Caki2 (cell line): ENCODE measurements at regions not wholly inside any gene's neighbourhood (a gene's known extent, or its start where the extent isn't known, plus 50 kb on each side); places are given as distances from the start of the nearest gene placed in this dataset.
"Not testable (repeated sequence)": the region's sequence is repeated elsewhere in the genome, so short reads cannot be mapped to it uniquely, and the experiment has no call there.

Experiments
- DNase-seq: peaks from one replicate; pipeline ENCODE4 v3.0.0-alpha.2; 2015; ENCODE audit warnings: low read depth
- in situ Hi-C: cut with HindIII; loops from 2 replicates; pipeline ENCODE4 v1.10.0; 2016; ENCODE audit warnings: low sequenced_read_pairs, low pct_unique_long_range_greater_than_20kb, mixed read lengths

DNA sequence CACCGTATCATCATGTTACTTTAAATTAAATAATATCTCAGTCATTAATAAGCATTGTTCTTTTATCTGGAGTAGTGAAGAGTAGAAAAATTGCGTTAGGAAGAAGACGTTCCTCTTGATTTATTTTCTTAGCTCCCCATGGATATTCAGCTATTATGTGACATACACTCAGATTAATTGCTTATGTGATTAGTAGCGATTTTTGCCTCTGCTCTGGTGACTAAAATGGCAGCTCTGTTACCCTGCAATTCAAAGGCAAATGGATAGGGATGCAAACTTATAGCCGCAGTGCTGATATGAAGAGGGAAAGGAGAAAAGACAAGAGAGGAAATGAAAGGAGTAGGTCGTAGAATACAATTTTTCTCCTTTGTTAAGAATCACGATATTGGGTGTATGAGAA, 188.4 kb upstream of the MALRD1 start:
- in situ Hi-C loops: no loop called here
- DNase-seq: no peak

DNA sequence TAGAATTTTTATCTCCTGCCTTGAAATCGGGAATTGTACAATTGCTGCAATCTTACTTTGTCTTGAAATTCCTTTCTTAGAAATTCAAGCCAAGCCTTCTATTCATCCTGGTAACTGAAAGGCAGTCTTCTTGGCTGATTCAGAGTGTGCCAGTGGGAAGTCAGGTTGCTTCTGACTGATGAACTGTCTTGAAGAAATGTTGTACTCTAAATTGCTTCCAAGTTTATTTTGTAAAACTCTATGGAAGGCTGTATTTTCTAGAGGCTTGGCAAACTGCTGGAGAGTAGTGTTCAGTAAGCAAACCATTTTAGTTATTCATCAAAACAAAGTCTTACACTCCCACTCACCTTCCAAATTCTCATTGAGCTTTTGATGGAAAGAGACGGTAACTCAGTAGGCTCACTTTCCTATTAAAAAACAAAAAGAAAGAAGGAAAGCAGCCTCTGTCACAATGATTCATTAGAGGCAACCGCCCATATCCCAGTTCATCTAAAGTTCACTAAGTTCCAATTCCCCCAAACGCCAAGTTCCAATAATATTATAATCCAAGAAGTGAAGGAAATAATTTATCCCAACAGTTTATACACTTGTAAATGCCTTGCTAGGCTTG, 187.9 kb upstream of the MALRD1 start:
- in situ Hi-C loops: no loop called here
- DNase-seq: no peak

DNA sequence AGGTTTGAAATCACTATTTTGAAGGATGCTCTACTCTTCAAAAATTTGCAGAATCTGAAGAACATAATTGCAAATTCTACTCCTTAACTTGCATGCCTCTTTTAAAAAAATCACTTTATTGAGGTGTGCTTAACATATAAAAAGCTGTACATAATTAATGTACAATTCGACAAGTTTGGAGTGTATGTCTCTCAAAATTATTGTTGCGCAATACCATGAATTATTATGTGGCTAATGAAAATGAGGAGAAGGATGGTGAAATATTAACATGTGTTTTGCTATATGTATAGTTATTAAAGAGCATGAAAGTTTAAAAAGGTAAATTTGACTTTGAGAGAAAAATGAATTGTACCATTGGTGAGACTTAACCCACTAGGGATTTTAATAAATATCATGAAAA, 187.2 kb upstream of the MALRD1 start:
- no peak for DNase-seq
- in situ Hi-C loops: no loop called here

DNA sequence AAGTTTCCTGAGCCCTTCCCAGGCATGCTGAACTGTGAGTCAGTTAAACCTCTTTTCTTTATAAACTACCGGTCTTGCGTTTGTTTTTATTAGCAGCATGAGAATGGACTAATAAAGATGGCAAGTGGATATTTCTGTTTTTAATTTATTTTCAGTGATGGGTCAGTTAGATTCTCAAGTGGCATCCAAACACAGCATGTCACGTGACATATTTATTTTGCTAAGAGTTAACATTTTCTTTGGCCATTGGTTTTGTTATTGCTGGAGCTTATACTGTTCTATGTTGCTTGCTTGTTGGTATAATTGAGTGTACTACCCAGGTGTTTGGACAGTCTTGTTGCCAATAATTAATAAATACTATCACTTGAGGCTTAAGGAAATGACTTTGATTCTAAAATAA, 181.7 kb upstream of the MALRD1 start:
- no peak for DNase-seq
- in situ Hi-C loops: no loop called here

DNA sequence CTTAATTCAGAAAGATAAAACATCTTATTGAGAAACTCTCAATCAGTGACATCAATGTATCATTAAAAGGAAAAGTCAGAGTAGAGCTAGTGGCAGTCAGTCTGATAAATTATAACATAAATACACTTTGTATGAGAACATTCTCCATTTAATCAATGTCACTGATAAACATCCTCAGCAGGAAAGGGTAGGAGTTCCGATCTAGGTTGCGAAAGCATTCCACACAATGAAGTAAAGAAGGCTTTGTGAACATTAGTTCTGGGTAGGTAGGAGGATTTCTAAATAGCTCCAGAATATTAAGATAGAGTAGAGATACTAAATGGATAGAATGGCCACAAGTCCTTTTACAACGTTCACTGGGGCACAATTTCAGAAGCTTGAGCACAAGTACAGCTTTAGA, 179.7 kb upstream of the MALRD1 start:
- in situ Hi-C loops: no loop called here
- no peak for DNase-seq

DNA sequence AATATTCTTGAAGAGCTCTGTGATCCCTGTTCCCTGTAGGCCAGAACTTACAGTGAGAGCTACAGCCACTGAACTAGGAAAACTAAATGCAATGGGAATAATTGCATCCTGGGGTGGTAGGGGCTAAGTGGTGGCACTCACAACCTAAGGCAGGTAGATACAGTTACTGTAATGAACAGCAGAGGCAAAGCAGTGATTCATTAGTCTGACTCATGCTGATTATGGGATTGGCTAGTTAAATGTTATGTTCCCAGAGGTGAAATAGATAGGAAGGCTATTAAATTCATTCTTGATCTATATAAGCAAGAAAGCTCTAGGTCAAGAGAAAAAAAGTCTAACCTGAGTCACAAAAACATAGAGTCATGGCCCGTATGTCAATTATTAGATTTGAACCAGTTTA, 173.1 kb upstream of the MALRD1 start:
- DNase-seq: no peak
- in situ Hi-C loops: no loop called here

DNA sequence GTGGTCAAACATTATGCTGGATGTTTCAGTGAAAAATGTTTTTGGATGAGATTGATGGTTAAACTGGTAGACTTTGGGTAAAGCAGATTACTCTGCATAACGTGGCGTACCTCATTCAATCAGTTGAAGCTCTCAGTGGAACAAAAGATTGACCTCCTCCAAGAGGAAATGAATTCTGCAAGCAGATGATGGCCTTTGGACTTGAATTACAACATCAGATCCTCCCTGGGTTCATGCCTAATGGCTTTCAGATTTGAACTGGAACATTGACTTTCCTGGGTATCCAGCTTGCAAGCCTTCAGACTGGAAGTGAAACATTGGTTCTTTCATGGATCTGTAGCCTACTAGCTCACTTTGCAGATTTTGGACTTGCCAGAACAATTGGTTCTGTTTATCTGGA, 169.3 kb upstream of the MALRD1 start:
- DNase-seq: no peak
- in situ Hi-C loops: no loop called here

DNA sequence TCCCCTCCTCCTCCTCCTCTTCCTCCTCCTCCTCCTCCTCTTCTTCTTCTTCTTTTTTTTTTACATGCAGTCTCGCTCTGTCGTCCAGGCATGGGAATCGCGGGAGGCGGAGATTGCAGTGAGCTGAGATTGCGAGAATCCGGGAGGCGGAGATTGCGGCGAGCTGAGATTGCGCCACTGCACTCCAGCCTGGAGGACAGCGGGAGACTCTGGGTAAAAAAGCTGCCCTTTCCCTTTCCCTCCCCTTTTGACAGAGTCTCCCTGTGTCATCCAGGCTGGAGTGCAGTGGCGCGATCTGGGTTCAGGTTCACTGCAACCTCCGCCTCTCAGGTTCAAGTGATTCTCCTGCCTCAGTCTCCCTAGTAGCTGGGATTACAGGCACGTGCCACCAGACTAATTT, 168.1 kb upstream of the MALRD1 start:
- in situ Hi-C loops: no loop called here
- DNase-seq: no peak

DNA sequence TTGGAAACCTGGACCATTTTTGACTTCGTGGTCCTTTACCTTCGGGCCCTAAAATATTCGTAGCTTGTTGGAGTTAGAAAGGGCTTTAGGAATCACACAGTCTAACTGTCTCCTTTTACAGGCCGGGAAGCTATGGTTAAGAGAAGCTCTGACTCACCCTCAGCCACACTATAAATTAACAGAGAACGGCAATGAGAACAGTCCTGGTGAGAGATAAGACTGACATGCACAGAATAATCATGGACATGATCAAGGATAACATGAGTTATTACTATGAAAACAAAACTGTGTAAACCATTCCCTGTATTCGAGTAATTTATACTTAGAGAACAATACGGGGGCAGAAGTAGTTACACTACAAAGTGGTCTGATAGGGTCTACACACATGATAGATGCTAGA, 162.5 kb upstream of the MALRD1 start:
- in situ Hi-C loops: no loop called here
- peak; percentile 7 for DNase-seq

DNA sequence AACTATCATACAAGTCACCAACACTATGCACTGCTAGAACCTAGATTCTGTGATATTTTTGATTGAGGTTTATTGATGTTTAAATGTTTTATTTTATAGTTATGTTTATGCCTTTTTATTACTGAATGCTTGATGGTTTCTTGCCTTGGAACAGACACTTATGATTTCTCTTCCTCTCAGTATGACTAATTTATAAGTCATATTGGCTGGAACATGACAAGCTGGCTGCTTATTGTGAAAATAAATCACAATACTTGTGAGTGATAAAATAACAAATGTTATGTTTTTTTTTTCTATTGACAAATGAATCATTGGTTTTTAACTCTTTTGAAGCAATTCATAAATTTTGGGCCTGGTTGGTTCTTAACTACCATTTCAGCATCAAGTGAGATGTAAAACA, 142.0 kb upstream of the MALRD1 start:
- no peak for DNase-seq
- in situ Hi-C loops: no loop called here

DNA sequence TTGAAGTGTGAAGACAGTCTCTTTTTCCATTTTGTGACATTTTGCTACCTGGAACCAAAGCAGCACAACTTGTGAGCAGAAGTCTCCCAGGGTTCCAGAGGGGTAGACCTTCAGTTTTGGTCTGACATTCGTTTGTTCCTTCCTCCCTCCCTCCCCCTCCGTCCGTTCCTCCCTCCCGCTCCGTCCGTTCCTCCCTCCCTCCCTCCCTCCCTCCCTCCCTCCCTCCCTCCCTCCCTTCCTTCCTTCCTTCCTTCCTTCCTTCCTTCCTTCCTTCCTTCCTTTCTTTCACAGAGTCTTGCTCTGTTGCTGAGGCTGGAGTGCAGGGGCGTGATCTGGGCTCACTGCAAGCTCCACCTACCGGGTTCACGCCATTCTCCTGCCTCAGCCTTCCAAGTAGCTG, 131.2 kb upstream of the MALRD1 start:
- DNase-seq, in situ Hi-C loops: not testable (repeated sequence)

DNA sequence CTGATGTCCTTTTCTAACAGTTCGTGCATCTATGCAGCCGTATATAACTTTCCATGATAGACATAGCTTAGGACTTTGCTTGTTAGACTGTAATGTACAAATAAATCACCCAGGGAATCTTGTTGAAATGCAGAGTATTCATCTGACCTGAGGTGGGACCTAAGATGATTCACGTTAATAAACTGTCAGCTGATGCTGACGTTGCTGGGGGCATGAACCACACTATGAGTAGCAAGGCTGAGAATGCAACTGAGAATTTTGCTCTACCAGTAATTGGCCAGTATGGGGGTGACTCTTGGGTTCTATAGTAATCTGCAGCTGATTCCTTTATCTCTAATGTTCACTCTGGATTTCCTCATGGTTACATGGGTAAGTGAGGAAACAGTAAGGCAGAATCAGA, 130.1 kb upstream of the MALRD1 start:
- peak; percentile 57 for DNase-seq
- in situ Hi-C loops: no loop called here

DNA sequence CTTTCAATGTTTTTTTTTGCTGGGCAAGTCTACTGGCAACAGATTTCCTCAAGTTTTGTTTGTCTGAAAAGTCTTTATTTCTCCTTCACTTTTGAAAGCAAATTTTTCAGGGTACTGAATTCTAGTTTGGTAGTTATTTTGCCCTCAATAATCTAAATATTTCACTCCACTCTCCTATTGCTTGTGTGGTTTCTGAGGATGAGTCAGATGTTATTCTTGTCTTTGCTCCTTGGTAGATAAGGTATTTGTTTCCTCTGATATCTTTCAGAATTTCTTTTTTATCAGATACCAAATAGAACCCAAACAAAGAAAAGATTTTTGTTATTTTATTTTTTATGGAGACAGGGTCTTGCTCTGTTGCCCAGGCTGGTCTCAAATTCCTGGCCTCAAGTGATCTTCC, 99.2 kb upstream of the MALRD1 start:
- in situ Hi-C loops: no loop called here
- DNase-seq: no peak

DNA sequence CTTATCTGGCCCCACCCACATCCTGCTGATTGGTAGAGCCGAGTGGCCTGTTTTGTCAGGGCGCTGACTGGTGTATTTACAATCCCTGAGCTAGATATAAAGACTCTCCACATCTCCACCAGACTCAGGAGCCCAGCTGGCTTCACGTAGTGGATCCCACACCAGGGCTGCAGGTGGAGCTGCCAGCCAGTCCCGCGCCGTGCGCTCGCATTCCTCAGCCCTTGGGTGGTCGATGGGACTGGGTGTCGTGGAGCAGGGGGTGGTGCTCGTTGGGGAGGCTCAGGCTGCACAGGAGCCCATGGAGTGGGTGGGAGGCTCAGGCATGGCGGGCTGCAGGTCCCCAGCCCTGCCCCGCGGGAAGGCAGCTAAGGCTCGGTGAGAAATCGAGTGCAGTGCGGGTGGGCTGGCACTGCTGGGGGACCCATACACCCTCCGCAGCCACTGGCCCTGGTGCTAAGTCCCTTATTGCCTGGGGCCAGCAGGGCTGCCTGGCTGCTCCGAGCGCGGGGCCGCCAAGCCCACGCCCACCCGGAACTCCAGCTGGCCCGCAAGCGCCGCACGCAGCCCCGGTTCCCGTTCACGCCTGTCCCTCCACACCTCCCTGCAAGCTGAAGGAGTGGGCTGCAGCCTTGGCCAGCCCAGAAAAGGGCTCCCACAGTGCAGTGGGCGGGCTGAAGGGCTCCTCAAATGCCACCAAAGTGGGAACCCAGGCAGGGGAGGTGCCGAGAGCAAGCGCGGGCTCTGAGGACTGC, 97.4 kb upstream of the MALRD1 start:
- DNase-seq: not testable (repeated sequence)

DNA sequence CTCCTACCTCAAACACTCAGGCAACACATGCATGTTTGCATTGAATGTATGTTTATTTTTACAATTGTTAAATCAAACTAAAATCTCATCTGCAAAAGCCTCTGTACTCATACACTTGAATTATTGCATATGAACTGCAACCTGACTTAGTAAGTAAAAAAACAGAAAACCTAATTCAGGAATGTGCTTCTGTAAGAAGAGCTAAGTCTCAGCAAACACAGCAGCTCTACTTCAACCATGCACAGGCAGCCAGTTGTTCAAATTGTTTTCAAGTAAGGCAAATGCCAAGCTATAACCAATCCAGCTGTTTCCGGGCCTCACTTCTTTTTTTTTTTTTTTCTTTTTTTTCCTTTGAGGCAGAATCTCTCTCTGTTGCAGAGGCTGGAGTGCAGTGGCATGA, 93.5 kb upstream of the MALRD1 start:
- in situ Hi-C loops: no loop called here
- DNase-seq: no peak

More for the DNA sequence above, 97.4 kb upstream of the MALRD1 start:
- in situ Hi-C loops: not testable (repeated sequence)

DNA sequence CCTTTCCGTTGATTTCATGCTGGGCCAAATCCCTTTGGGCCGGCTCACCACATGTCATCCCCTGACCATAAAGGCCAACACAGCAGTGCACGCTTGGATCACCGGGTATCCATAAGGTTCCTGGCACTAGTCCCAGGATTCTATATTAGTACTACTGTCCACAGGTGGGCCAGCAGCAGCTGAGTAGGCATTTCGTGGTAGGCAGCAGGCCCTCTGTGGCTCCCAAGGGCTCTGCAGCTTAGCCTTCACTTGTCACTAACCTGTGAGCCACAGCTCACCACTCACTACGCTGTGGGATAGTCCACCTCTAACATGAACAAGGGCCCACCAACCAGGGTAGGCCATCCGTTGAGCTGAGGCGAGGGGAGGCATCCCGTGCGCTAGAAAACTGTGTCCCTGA, 89.2 kb upstream of the MALRD1 start:
- in situ Hi-C loops: no loop called here
- DNase-seq: no peak

DNA sequence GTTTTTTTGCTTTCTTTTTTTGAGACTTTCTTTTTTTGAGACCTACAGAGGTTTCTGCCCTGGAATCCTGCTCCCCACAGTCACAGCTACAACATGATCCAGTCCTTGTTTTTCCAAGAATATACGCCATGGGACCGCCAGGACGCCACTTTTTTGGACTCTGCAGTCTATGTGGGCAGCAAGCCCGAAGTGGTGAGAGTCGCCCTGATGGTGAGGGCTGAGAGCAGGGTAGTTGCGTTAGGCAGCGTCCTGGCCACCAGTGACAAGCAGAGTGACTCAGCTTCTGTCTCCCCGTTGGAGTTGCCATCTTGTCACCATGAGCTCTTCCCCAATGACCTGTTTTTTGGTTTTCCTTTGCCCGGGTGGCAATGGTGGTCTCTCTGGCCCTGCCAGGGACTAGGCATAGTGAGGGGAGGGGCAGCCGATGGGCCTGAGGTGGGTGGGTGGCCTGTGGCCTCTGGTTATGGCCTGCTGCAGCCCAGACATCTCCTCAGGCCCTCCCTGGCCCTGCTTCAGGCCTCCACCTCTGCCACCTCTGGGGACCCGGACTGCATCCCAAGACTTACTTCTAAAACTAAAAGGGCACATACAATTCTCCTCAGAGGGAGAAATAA, 88.0 kb upstream of the MALRD1 start:
- DNase-seq: no peak
- in situ Hi-C loops: no loop called here

DNA sequence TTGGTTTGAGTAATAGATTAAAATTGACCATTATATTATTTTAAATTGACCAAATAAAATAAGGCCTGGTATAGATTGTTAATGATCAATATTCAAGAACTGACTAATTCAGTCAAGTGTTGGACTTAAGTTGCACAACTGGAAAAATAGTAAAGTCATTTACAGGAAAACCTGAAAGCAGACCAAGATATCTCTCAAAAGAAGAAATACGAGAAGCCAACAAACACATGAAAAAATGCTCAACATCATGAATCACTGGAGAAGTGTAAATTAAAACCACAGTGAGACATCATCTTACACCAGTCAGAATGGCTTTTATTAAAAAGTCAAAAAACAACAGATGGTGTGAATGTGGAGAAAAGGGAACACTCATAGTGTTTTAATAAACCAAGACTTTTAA, 80.4 kb upstream of the MALRD1 start:
- in situ Hi-C loops: no loop called here
- DNase-seq: no peak

DNA sequence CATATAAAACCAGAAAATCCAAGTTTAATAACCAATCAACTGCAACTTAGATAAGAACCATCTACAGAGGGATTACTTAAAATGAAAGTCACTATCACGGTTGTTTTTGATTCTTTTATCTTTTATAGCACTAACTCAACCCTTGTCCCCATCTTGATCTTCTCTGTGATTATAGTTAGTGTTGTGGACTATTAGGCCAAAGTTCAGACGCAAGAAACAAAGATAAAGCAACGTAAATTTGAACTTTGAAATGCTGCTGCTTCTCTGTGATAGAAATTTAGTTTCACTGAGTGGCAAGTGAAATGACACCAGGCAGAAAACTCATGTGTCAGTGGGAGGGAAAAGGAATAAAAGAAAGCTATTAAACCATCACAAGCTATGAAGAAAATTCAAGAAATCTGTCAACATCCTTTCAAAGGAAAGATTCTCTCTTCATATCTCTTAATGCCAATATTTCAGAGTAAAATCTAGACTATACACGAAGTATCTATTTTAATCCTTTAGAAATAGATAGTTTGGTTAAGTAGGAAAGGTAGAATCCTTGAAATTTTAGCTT, 71.8 kb upstream of the MALRD1 start:
- in situ Hi-C loops: no loop called here
- no peak for DNase-seq
